ENCODE measurements at regions not wholly inside any gene's neighbourhood (a gene's known extent, or its start where the extent isn't known, plus 50 kb on each side); places are given as distances from the start of the nearest gene placed in this dataset.

DNA sequence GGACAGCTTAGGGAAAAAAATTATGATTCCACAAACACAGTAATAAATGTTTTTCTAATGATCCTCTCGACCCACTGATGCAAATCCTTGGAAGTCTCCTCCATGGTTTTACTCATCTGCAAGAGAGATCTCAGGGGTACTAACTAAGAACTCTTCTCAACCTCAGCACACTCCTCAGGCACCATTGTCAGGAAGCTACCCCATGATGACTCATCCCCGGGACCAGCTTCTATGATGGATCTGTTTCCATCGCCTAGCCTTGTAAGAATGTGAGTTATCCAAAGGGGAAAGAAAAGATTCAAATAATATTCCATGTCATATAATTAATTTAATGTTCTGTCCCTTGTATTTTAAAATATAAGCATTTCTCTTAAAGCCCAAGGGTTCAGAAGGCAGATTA lies 816.1 kb upstream of the IGFBP7 start:
- no peak for TF ChIP-seq CHD2 (IDR thresholded peaks at IDR 0.05; ENCODE audit: low read length, partially characterized antibody)
- TF ChIP-seq, protein P1, sequence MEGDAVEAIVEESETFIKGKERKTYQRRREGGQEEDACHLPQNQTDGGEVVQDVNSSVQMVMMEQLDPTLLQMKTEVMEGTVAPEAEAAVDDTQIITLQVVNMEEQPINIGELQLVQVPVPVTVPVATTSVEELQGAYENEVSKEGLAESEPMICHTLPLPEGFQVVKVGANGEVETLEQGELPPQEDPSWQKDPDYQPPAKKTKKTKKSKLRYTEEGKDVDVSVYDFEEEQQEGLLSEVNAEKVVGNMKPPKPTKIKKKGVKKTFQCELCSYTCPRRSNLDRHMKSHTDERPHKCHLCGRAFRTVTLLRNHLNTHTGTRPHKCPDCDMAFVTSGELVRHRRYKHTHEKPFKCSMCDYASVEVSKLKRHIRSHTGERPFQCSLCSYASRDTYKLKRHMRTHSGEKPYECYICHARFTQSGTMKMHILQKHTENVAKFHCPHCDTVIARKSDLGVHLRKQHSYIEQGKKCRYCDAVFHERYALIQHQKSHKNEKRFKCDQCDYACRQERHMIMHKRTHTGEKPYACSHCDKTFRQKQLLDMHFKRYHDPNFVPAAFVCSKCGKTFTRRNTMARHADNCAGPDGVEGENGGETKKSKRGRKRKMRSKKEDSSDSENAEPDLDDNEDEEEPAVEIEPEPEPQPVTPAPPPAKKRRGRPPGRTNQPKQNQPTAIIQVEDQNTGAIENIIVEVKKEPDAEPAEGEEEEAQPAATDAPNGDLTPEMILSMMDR (IDR thresholded peaks at IDR 0.05): no peak
- TF ChIP-seq MXI1 (IDR thresholded peaks at IDR 0.05; ENCODE audit: low read depth, low read length): no peak
- no peak for TF ChIP-seq IRF3 (IDR thresholded peaks at IDR 0.05; ENCODE audit: low read depth, low read length)
- no peak for TF ChIP-seq GABPA (IDR thresholded peaks at IDR 0.05; ENCODE audit: low read depth)
- no peak for TF ChIP-seq POLR2AphosphoS5 (IDR thresholded peaks at IDR 0.05; ENCODE audit: low read depth, low read length)
- no peak for TF ChIP-seq SMC3 (IDR thresholded peaks at IDR 0.05; ENCODE audit: low read depth, low read length)
- no peak for TF ChIP-seq EZH2phosphoT487 (IDR thresholded peaks at IDR 0.05; ENCODE audit: borderline replicate concordance, low read depth)
- no peak for TF ChIP-seq ELF1 (IDR thresholded peaks at IDR 0.05)
- TF ChIP-seq, protein P2, sequence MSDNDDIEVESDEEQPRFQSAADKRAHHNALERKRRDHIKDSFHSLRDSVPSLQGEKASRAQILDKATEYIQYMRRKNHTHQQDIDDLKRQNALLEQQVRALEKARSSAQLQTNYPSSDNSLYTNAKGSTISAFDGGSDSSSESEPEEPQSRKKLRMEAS (IDR thresholded peaks at IDR 0.05; ENCODE audit: low read depth): no peak
- no peak for TF ChIP-seq SIN3A (IDR thresholded peaks at IDR 0.05; ENCODE audit: borderline replicate concordance, low read depth, low read length)
- no peak for TF ChIP-seq TEAD4 (IDR thresholded peaks at IDR 0.05; ENCODE audit: borderline replicate concordance, insufficient read depth)
- no peak for TF ChIP-seq FOSL2 (IDR thresholded peaks at IDR 0.05; ENCODE audit: borderline replicate concordance, low read depth)
- TF ChIP-seq, protein P3, sequence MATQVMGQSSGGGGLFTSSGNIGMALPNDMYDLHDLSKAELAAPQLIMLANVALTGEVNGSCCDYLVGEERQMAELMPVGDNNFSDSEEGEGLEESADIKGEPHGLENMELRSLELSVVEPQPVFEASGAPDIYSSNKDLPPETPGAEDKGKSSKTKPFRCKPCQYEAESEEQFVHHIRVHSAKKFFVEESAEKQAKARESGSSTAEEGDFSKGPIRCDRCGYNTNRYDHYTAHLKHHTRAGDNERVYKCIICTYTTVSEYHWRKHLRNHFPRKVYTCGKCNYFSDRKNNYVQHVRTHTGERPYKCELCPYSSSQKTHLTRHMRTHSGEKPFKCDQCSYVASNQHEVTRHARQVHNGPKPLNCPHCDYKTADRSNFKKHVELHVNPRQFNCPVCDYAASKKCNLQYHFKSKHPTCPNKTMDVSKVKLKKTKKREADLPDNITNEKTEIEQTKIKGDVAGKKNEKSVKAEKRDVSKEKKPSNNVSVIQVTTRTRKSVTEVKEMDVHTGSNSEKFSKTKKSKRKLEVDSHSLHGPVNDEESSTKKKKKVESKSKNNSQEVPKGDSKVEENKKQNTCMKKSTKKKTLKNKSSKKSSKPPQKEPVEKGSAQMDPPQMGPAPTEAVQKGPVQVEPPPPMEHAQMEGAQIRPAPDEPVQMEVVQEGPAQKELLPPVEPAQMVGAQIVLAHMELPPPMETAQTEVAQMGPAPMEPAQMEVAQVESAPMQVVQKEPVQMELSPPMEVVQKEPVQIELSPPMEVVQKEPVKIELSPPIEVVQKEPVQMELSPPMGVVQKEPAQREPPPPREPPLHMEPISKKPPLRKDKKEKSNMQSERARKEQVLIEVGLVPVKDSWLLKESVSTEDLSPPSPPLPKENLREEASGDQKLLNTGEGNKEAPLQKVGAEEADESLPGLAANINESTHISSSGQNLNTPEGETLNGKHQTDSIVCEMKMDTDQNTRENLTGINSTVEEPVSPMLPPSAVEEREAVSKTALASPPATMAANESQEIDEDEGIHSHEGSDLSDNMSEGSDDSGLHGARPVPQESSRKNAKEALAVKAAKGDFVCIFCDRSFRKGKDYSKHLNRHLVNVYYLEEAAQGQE (IDR thresholded peaks at IDR 0.05; ENCODE audit: low read depth, low read length): no peak

Measured in SK-N-SH (cell line).